ENCODE measurements at regions not wholly inside any gene's neighbourhood (a gene's known extent, or its start where the extent isn't known, plus 50 kb on each side); places are given as distances from the start of the nearest gene placed in this dataset.
"Not testable (repeated sequence)": the region's sequence is repeated elsewhere in the genome, so short reads cannot be mapped to it uniquely, and the experiment has no call there.

DNA sequence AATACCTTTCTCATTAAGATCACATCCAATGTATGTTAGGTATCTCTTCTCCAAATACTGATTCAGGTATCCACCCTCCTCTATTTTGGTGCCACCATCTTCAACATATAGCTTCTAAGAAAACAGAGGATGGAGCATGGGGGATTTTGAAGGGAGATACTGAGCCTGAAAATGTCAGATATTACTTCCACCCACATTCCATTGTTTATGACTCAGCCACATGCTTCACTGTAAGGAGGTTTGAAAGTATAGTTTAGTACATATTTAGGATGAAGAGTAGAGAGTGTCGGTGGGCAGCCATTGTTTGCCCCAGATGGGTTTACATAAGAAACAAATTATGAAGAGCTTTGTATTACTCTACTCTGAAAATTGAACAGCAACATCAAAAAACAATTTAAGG, 286.7 kb downstream of the TFAP2B start:
- no peak for DNase-seq (ENCODE audit: low read depth)
- TF ChIP-seq, protein P1, sequence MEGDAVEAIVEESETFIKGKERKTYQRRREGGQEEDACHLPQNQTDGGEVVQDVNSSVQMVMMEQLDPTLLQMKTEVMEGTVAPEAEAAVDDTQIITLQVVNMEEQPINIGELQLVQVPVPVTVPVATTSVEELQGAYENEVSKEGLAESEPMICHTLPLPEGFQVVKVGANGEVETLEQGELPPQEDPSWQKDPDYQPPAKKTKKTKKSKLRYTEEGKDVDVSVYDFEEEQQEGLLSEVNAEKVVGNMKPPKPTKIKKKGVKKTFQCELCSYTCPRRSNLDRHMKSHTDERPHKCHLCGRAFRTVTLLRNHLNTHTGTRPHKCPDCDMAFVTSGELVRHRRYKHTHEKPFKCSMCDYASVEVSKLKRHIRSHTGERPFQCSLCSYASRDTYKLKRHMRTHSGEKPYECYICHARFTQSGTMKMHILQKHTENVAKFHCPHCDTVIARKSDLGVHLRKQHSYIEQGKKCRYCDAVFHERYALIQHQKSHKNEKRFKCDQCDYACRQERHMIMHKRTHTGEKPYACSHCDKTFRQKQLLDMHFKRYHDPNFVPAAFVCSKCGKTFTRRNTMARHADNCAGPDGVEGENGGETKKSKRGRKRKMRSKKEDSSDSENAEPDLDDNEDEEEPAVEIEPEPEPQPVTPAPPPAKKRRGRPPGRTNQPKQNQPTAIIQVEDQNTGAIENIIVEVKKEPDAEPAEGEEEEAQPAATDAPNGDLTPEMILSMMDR (conservative IDR thresholded peaks at IDR 0.05; ENCODE audit: low read depth, low read length) = no peak

DNA sequence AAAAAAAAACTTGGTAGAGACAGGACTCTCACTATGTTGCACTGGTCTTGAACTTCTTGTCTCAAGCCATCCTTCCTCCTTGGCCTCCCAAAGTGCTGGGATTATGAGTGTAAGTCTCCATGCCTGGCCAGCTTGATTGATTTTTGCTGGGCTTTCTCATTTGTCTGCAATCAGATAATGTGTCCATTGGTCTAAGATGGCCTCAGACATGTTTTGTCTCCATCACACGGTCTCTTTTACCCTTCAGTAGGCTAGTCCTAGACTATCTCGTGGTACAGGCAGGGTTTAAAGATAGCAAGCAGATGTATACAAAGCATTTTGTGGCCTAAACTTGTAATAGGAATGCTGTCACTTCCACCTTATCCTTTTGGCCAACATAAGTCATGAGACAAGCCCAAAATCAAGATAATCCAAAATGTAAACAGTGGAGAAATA, 289.1 kb downstream of the TFAP2B start:
- no peak for DNase-seq (ENCODE audit: low read depth)
- TF ChIP-seq, protein P1 (conservative IDR thresholded peaks at IDR 0.05; ENCODE audit: low read depth, low read length) = no peak
- no peak overlapping the region for H3K4me3 ChIP-seq (ENCODE audit: low read depth, low read length)

More for the DNA sequence above, 286.7 kb downstream of the TFAP2B start:
- H3K4me3 ChIP-seq (ENCODE audit: low read depth, low read length) = no peak overlapping the region

DNA sequence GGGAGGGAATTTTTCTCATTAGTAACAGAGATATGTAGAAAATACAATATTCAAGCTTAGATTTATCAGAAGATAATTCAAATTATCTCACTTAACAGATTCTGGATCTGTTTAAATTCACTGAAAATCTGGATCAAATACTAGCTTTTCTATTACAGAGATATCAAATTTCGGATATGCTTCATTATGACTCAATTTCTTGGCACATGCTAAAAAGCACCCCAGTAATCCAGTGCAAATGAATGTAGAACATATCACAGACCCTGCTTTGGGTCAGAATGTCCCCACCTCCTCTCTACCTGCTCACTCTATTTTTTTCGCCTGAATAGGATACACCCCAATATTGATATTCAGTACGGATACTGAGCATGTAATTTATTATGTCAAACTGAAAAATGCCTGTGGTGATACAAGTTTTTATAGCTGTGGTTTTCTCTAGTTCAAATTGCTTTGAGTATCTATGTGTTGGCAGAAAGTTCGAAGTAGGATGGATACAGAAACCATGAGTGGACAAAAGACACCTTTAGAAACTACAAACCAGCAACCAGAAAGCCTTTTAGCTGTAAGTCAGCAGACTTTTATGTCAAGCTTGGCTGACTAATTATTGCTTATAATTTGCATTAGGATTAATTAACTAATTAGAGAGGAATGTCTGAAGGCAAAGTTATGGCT, 290.0 kb downstream of the TFAP2B start:
- TF ChIP-seq, protein P1 (conservative IDR thresholded peaks at IDR 0.05; ENCODE audit: low read depth, low read length) = no peak
- no peak for DNase-seq (ENCODE audit: low read depth)
- no peak overlapping the region for H3K4me3 ChIP-seq (ENCODE audit: low read depth, low read length)

DNA sequence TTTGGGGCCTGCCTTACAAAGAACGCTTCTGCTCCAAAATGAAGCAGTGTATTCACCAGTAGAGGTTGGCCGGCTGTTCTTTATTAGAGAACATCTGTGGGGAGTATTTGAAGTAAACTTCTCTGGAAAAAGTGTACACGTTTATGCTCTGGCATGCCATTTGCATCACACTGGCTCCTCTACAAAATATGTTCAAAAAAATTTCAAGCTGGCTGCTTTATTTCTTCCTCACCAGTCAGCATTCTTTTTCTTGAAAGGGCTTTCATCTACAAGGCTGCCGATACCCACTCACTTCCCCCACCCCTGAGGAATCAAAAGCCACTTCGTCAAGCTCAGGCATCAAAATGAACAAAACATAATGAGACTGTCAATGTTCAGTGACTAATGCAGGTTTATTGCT, 294.1 kb downstream of the TFAP2B start:
- TF ChIP-seq, protein P1 (conservative IDR thresholded peaks at IDR 0.05; ENCODE audit: low read depth, low read length) = no peak
- no peak for DNase-seq (ENCODE audit: low read depth)
- no peak overlapping the region for H3K4me3 ChIP-seq (ENCODE audit: low read depth, low read length)

DNA sequence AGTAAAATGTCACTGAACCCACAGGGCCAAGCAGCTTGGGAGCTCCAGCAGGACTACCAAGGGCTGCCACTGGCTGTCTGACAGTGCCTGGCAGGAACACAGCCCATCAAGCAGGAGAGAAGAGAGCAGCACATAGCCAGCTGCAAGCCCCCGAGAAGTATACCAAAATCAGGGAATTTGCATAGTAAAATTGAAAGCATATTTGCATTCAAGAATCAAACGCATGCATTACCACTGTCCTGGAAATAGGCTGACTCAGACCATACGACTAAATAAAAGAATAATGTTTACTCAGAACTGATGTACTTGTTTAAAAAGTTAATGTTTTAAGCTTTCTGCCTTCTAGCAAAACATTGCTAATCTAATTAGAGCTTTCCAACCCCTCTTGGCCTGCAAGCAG, 298.1 kb downstream of the TFAP2B start:
- no peak for DNase-seq (ENCODE audit: low read depth)
- TF ChIP-seq, protein P1 (conservative IDR thresholded peaks at IDR 0.05; ENCODE audit: low read depth, low read length) = no peak
- H3K4me3 ChIP-seq (ENCODE audit: low read depth, low read length) = no peak overlapping the region

DNA sequence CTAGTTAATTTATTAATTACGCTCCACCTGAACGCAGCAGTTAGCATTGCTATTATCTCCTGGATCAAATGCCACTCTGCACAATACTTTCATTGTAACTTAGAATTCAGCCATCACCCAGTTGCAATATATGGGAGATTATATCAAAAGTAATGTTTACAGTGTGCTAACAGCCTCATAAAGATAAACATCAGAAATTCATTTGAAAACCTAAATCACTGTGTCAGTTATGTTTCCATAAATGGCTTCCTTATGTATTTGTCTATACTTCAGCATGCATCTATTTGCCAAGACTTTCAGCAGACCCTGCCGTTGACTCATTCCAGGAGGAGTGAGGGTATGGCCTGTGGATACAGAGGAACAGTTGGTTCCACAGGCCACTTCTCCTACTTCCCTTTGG, 300.1 kb downstream of the TFAP2B start:
- TF ChIP-seq, protein P1 (conservative IDR thresholded peaks at IDR 0.05; ENCODE audit: low read depth, low read length) = no peak
- no peak for DNase-seq (ENCODE audit: low read depth)
- no peak overlapping the region for H3K4me3 ChIP-seq (ENCODE audit: low read depth, low read length)

DNA sequence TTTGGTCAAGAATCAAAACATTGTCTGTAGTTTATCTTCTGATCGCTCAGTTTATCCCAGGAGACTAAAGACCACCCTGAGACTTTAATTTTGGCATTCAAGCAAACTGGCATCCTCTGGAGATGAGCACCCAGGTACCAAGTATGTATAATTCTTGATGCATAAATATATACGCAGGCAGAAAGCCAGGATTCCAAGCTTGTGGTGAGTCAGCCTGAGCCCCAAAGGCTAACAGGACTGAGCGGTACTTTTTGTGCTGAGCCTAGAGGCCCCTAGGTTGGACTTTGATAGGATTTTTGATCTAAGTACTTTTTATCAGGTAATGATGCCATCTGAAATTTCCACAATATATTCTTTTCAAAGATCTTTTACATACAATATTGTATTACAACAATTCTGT, 301.3 kb downstream of the TFAP2B start:
- no peak for DNase-seq (ENCODE audit: low read depth)
- TF ChIP-seq, protein P1 (conservative IDR thresholded peaks at IDR 0.05; ENCODE audit: low read depth, low read length) = no peak
- H3K4me3 ChIP-seq (ENCODE audit: low read depth, low read length) = no peak overlapping the region

DNA sequence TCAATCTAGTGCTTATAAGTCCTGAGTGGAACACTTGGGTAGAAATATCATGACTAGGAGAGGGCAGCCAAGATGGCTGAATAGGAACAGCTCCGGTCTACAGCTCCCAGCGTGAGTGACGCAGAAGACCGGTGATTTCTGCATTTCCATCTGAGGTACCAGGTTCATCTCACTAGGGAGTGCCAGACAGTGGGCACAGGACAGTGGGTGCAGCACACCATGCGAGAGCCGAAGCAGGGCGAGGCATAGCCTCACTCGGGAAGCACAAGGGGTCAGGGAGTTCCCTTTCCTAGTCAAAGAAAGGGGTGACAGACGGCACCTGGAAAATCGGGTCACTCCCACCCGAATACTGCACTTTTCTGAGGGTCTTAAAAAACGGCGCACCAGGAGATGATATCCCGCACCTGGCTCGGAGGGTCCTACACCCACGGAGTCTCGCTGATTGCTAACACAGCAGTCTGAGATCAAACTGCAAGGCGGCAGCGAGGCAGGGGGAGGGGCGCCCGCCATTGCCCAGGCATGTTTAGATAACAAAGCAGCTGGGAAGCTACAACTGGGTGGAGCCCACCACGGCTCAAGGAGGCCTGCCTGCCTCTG, 302.8 kb downstream of the TFAP2B start:
- H3K4me3 ChIP-seq (ENCODE audit: low read depth, low read length); DNase-seq (ENCODE audit: low read depth): not testable (repeated sequence)

Measured in choroid plexus epithelial cell (primary cell).